ENCODE measurements at regions not wholly inside any gene's neighbourhood (a gene's known extent, or its start where the extent isn't known, plus 50 kb on each side); places are given as distances from the start of the nearest gene placed in this dataset.
A peak's percentile ranks its signal among the peaks of the same experiment; 100 is the strongest.
"Not testable (repeated sequence)": the region's sequence is repeated elsewhere in the genome, so short reads cannot be mapped to it uniquely, and the experiment has no call there.

- Mint-ChIP-seq H3K9me3 (no peaks in the 10 kb centered on the region), H3K27ac (peak overlapping the region in 1 of 6 donors; percentile 56), H3K27me3 (ENCODE audit: low read depth in 3 of 3) (no peaks in the 10 kb centered on the region), H3K4me3 (no peak overlapping the region), H3K4me1 (peaks cover 9 to 19% of the 10 kb centered on the region in 2 donors), H3K36me3 (no peaks in the 10 kb centered on the region)
- no peak for DNase-seq
Measured at GRCh38 chr5:89308606-89309040, 425.6 kb upstream of the MEF2C start.

DNA sequence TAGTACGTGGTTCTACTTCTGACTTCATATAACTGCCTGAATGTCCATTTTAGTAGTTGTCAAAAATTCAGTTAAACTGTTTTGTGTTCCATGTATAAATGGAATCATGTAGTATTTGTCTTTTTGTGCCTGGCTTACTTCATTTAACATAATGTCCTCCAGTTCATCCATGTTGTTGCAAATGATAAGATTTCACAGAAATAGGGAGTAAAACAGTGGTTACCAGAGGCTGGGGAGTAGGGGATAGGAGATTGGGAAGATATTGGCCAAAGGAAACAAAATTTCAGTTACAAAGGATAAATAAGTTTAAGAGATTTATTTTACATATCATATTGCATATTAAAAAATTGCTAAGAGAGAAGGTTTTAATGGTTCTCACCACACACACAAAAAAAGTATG lies 425.0 kb upstream of the MEF2C start:
- H3K27ac Mint-ChIP-seq = no peak overlapping the region
- H3K4me1 Mint-ChIP-seq = peaks cover 9 to 12% of the 10 kb centered on the region in 2 donors
- H3K36me3 Mint-ChIP-seq = no peaks in the 10 kb centered on the region
- no peak overlapping the region for H3K4me3 Mint-ChIP-seq
- no peaks in the 10 kb centered on the region for H3K27me3 Mint-ChIP-seq (ENCODE audit: low read depth in 3 of 3)
- DNase-seq = no peak
- H3K9me3 Mint-ChIP-seq = no peaks in the 10 kb centered on the region

DNA sequence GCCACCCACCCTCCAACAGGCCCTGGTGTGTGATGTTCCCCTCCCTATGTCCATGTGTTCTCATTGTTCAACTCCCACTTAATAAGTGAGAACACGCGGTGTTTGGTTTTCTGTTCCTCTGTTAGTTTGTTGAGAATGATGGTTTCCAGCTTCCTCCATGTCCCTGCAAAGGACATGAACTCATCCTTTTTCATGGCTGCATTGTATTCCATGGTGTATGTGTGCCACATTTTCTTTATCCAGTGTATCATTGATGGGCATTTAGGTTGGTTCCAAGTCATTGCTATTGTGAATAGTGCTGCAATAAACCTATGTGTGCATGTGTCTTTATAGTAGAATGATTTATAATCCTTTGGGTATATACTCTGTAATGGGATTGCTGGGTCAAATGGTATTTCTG lies 424.2 kb upstream of the MEF2C start:
- not testable (repeated sequence) for H3K27me3 Mint-ChIP-seq (ENCODE audit: low read depth in 3 of 3); DNase-seq; H3K36me3 Mint-ChIP-seq; H3K27ac Mint-ChIP-seq; H3K4me3 Mint-ChIP-seq; H3K9me3 Mint-ChIP-seq
- peaks cover 9 to 12% of the 10 kb centered on the region in 2 donors for H3K4me1 Mint-ChIP-seq

- Mint-ChIP-seq H3K27ac (no peak overlapping the region), H3K27me3 (ENCODE audit: low read depth in 3 of 3) (no peaks in the 10 kb centered on the region), H3K36me3 (no peaks in the 10 kb centered on the region), H3K9me3 (no peaks in the 10 kb centered on the region), H3K4me3 (no peak overlapping the region), H3K4me1 (no peaks in the 10 kb centered on the region)
- no peak for DNase-seq
Measured at GRCh38 chr5:89303033-89303480, 420.1 kb upstream of the MEF2C start.

- Mint-ChIP-seq H3K4me3 (no peak overlapping the region), H3K27ac (no peak overlapping the region), H3K27me3 (ENCODE audit: low read depth in 3 of 3) (no peaks in the 10 kb centered on the region), H3K9me3 (no peaks in the 10 kb centered on the region), H3K36me3 (no peaks in the 10 kb centered on the region), H3K4me1 (no peaks in the 10 kb centered on the region)
- DNase-seq = no peak
Measured at GRCh38 chr5:89302102-89302891, 419.3 kb upstream of the MEF2C start.

DNA sequence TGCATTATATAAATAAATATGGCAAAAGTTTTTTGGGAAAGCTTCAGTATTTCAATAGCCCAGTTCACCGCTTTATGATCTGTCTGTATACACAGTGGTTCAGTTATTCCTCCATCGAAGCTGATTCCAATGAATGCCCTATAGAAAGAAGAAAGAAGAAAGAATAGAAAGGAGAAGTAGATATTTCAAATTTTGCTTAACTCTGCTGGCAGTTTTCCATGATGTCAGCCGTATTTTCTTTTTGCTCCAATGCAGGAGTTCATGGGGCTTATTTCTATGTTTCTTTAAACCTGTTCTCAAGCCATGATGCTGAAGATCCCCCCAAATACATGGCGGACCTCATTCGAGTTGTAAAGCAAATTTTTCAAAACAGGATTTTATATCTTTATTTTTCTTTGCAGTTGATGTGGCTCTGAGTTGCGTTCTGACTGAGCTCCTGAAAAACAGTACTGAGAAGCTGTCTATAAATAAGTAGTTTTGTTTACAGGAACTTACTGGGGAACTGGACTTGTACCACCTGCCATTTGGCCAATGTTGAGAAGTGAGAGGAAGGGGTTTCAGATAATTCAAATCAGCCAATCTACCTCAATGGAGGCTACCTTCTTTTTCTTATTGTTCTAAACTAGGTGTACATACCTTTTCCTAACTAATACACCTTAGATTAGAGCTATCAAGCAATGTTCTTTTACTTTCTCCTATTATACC lies 418.5 kb upstream of the MEF2C start:
- no peaks in the 10 kb centered on the region for H3K27me3 Mint-ChIP-seq (ENCODE audit: low read depth in 3 of 3)
- no peak overlapping the region for H3K4me3 Mint-ChIP-seq

DNA sequence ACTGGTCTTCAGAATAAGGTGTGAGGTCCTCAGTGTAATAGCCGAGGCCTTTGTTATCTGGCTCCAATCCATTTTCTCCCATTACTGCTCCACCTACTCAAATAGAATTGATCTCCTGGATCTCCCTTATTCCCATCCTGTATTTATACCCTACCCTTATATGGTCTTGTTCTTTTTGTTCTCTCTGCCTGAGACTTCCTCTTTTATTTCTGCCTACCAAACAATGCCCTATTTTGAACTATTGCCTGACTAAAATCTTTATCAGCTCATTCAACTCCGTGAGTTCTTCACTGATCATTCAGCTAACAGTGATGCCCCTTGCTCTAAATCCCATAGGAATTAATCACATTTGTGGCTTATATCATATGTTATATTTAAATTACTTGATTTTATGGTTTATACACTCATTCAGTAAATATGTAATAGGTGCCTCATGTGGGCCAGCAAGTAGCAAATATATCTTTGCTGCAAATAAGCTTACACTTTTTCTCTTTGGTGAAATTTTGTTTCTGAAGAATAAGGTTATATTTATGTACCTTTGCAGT lies 417.5 kb upstream of the MEF2C start:
- H3K27ac Mint-ChIP-seq = no peak overlapping the region
- H3K4me3 Mint-ChIP-seq = no peak overlapping the region
- no peak for DNase-seq
- no peaks in the 10 kb centered on the region for H3K36me3 Mint-ChIP-seq
- H3K9me3 Mint-ChIP-seq = no peaks in the 10 kb centered on the region
- no peaks in the 10 kb centered on the region for H3K4me1 Mint-ChIP-seq
- peaks cover 0 to 1% (median 0%) of the 10 kb centered on the region in 3 donors for H3K27me3 Mint-ChIP-seq (ENCODE audit: low read depth in 3 of 3)

More for the DNA sequence above, 418.5 kb upstream of the MEF2C start:
- no peak for DNase-seq
- H3K27ac Mint-ChIP-seq = no peak overlapping the region
- H3K9me3 Mint-ChIP-seq = no peaks in the 10 kb centered on the region
- H3K36me3 Mint-ChIP-seq = no peaks in the 10 kb centered on the region
- H3K4me1 Mint-ChIP-seq = no peaks in the 10 kb centered on the region

DNA sequence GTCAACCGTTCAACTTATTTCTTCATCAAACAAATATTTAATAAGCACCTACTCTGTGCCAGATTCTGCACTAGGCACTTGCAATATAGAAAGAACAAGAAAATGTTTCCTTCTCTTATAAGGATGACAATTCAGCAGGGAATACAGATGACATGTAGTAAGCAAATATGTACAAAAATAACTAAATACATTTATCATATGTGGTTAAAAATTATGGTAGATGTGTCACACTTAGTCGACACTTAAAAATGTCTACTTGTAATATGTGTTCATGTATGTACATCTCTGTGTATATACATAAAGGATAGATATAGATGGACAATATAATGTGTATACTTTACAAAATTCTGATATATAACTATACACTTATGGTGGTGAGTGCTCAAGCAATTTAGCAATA lies 417.0 kb upstream of the MEF2C start:
- Mint-ChIP-seq H3K27me3 (ENCODE audit: low read depth in 3 of 3) (peaks cover 0 to 1% (median 0%) of the 10 kb centered on the region in 3 donors), H3K4me3 (no peak overlapping the region), H3K4me1 (no peaks in the 10 kb centered on the region), H3K9me3 (no peaks in the 10 kb centered on the region), H3K36me3 (no peaks in the 10 kb centered on the region), H3K27ac (no peak overlapping the region)
- DNase-seq = no peak

DNA sequence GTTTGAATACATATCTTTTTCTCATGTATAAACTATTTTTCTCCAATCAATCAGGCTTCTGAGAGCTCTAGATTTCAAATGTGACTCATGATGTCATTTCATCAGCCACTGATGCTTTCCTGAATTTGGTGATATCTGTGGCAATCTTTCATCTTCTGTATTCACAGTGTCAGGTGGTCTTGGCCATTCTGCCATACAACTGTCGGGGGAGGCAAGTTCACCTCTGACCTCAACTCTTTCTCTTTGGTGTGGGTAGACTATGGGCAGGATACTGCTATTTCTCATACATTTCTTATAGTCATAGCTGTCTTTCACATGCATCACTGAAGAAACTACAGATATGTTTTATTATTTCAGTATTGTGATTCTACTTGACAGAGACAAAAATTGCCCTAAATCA lies 414.1 kb upstream of the MEF2C start:
- Mint-ChIP-seq H3K27ac (no peak overlapping the region), H3K9me3 (no peaks in the 10 kb centered on the region), H3K4me1 (no peaks in the 10 kb centered on the region), H3K27me3 (ENCODE audit: low read depth in 3 of 3) (peaks cover 0 to 1% (median 0%) of the 10 kb centered on the region in 3 donors), H3K4me3 (no peak overlapping the region), H3K36me3 (no peaks in the 10 kb centered on the region)
- no peak for DNase-seq

GRCh38 chr5:89293810-89294209 lies 410.8 kb upstream of the MEF2C start:
- Mint-ChIP-seq H3K9me3 (no peaks in the 10 kb centered on the region), H3K27me3 (ENCODE audit: low read depth in 3 of 3) (peaks cover 0 to 1% (median 0%) of the 10 kb centered on the region in 3 donors), H3K36me3 (no peaks in the 10 kb centered on the region), H3K4me3 (no peak overlapping the region), H3K4me1 (no peaks in the 10 kb centered on the region), H3K27ac (no peak overlapping the region)
- no peak for DNase-seq

DNA sequence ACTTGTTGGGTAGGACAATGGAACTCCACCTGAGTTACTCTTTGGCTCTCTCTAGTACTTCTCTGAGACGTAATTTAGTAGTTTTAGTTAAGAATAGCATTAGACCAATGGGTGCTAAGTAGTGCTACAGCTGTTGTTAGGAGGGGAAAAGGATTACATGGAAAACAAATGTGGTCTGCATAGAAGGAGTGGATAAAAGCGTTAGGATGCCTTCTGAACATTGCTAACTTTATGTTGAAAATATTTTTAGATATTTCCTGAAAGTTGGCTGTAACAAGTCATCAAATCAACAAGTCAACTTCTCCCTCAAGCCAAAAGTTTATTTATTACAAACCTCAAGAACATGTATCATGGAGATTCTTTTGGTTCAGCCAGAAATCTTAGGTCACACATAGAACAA lies 409.5 kb upstream of the MEF2C start:
- Mint-ChIP-seq H3K27ac (no peak overlapping the region), H3K9me3 (no peaks in the 10 kb centered on the region), H3K4me3 (no peak overlapping the region), H3K36me3 (no peaks in the 10 kb centered on the region), H3K27me3 (ENCODE audit: low read depth in 3 of 3) (peaks cover 0 to 1% (median 0%) of the 10 kb centered on the region in 3 donors), H3K4me1 (no peaks in the 10 kb centered on the region)
- DNase-seq = no peak

DNA sequence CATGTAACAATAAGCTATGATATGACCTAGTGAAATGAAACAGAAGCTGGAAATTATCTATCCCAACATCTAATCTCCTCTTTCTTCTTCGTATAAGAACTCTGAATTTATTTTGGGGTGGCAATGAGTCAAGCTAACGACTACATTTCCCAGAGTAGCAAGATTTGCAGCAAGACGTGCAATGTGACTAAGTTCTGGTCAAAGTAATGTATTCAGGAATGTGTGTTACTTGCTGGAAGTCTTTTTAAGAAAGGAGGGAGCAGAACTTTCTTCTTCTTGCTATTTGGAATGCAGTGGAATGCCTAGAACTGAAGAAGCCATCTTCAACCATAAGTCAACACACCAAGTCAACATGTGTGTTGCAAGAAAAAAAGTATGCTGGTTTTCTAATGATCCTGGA lies 406.6 kb upstream of the MEF2C start:
- Mint-ChIP-seq H3K4me3 (no peak overlapping the region), H3K4me1 (no peaks in the 10 kb centered on the region)

DNA sequence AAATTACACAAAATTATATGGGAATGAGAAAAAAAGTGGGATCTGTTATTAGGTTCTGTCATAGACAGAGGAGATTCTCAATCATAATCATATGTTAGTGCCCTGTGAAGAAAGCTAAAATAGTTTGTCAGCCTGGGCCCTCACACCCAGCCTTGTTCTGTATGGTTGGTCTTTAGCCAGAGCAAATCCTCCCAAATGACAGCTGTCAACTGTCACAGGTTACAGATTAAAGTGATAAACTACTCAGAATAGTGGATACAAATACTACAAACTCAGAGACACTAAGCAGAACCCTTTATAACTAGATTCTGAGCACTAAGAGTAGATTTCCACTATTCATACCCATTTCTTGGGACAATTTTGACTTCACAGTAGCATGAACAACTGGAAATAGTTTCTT lies 405.0 kb upstream of the MEF2C start:
- no peak overlapping the region for H3K4me3 Mint-ChIP-seq
- DNase-seq = no peak
- H3K27ac Mint-ChIP-seq = no peak overlapping the region
- H3K4me1 Mint-ChIP-seq = no peaks in the 10 kb centered on the region
- H3K36me3 Mint-ChIP-seq = no peaks in the 10 kb centered on the region
- no peaks in the 10 kb centered on the region for H3K27me3 Mint-ChIP-seq (ENCODE audit: low read depth in 3 of 3)
- H3K9me3 Mint-ChIP-seq = no peaks in the 10 kb centered on the region

More for the DNA sequence above, 406.6 kb upstream of the MEF2C start:
- Mint-ChIP-seq H3K36me3 (no peaks in the 10 kb centered on the region), H3K27ac (no peak overlapping the region), H3K9me3 (no peaks in the 10 kb centered on the region), H3K27me3 (ENCODE audit: low read depth in 3 of 3) (no peaks in the 10 kb centered on the region)
- DNase-seq = no peak

DNA sequence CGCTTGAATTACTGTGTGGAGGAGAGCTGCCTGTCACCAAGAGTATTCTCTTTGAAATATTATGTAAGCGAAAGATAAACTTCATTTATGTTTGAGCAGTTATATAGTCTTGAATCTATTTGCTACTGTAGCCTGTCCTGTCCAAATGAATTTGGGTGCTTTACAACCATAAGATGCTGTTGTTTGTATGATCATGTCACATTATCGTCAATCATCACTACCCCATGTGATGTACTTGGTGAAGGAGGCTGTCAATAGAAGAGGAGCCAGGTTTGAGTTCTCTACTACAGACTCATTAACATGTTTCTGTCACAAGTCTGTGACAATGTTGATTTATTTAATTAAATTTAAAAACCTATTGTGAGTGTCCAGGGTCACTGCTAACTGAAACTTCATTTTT lies 403.3 kb upstream of the MEF2C start:
- no peak overlapping the region for H3K27ac Mint-ChIP-seq
- H3K9me3 Mint-ChIP-seq = no peaks in the 10 kb centered on the region
- H3K4me3 Mint-ChIP-seq = no peak overlapping the region
- H3K36me3 Mint-ChIP-seq = no peaks in the 10 kb centered on the region
- peaks cover 0 to 2% (median 0%) of the 10 kb centered on the region in 3 donors for H3K27me3 Mint-ChIP-seq (ENCODE audit: low read depth in 3 of 3)
- no peak for DNase-seq
- peaks cover 0 to 2% of the 10 kb centered on the region in 2 donors for H3K4me1 Mint-ChIP-seq

Measured in immature natural killer cell (primary cell).